NB4 (cell line): ENCODE measurements at regions not wholly inside any gene's neighbourhood (a gene's known extent, or its start where the extent isn't known, plus 50 kb on each side); places are given as distances from the start of the nearest gene placed in this dataset.

Experiments used
- DNase-seq: peaks from one replicate; pipeline ENCODE4 v3.0.0; 2010; ENCODE audit warnings: low read depth
- H3K4me3 ChIP-seq: one replicate; pipeline ENCODE4 v1.5.1; 2011; ENCODE audit warnings: mild to moderate bottlenecking, low read depth, low read length, moderate library complexity
- CTCF ChIP-seq: IDR thresholded peaks from one replicate; pipeline ENCODE4 v1.5.1; 2012; ENCODE audit warnings: low read depth, low read length
- MAX ChIP-seq: IDR thresholded peaks from 2 replicates; pipeline ENCODE4 v1.6.1; 2011; ENCODE audit warnings: low read depth, low read length
- MYC ChIP-seq: IDR thresholded peaks from 2 replicates; pipeline ENCODE4 v1.6.1; 2011; ENCODE audit warnings: low read depth, low read length
- POLR2A ChIP-seq: IDR thresholded peaks from 2 replicates; pipeline ENCODE4 v1.6.1; 2011; ENCODE audit warnings: mild to moderate bottlenecking; ENCODE audit not compliant: insufficient read length; ENCODE audit errors: extremely low read depth

- no peak overlapping the region for H3K4me3 ChIP-seq
- DNase-seq = no peak
- TF ChIP-seq POLR2A (no peak), MAX (no peak), CTCF (no peak), MYC (no peak)
Measured at GRCh38 chr5:135219868-135220267, 179.2 kb downstream of the MACROH2A1 start.

- no peak for DNase-seq
- no peak overlapping the region for H3K4me3 ChIP-seq
- TF ChIP-seq POLR2A = no peak
- TF ChIP-seq MAX = no peak
Measured at GRCh38 chr5:135218790-135219568, 180.1 kb downstream of the MACROH2A1 start.

- DNase-seq = no peak
- TF ChIP-seq CTCF = no peak
- no peak for TF ChIP-seq MAX
- TF ChIP-seq POLR2A = no peak
- no peak for TF ChIP-seq MYC
- H3K4me3 ChIP-seq = no peak overlapping the region
Measured at GRCh38 chr5:135218486-135218755, 180.6 kb downstream of the MACROH2A1 start.

- H3K4me3 ChIP-seq = no peak overlapping the region
- peak; percentile 32 for TF ChIP-seq CTCF
- TF ChIP-seq MAX = no peak
- TF ChIP-seq MYC = no peak
- peak; percentile 16 for DNase-seq
Measured at GRCh38 chr5:135217669-135218485, 181.2 kb downstream of the MACROH2A1 start.

GRCh38 chr5:135216471-135217343, 182.3 kb downstream of the MACROH2A1 start:
- no peak for DNase-seq
- no peak for TF ChIP-seq MYC
- TF ChIP-seq POLR2A = no peak
- no peak for TF ChIP-seq MAX
- TF ChIP-seq CTCF = no peak
- H3K4me3 ChIP-seq = no peak overlapping the region
